HG03565 (cell line): ENCODE measurements at regions not wholly inside any gene's neighbourhood (a gene's known extent, or its start where the extent isn't known, plus 50 kb on each side); places are given as distances from the start of the nearest gene placed in this dataset.

Experiments
- ATAC-seq: cut with Tn5 transposase; IDR thresholded peaks from one replicate; pipeline ENCODE4 v1.9.1; 2021; ENCODE audit warnings: mild to moderate bottlenecking, moderate library complexity; ENCODE audit not compliant: unreplicated experiment

GRCh38 chr1:229991104-229991513 lies 75.9 kb upstream of the GALNT2 start:
- ATAC-seq, result no peak

- ATAC-seq, result no peak
These were observed 75.2 kb upstream of the GALNT2 start for GRCh38 chr1:229991724-229992333.

GRCh38 chr1:229993060-229993459 lies 74.0 kb upstream of the GALNT2 start:
- ATAC-seq, result no peak

- ATAC-seq, result no peak
These were observed 73.1 kb upstream of the GALNT2 start for GRCh38 chr1:229993894-229994293.

- ATAC-seq, result no peak
These were observed 67.9 kb upstream of the GALNT2 start for GRCh38 chr1:229999004-229999670.

- no peak for ATAC-seq
These were observed 66.4 kb upstream of the GALNT2 start for GRCh38 chr1:230000493-230001184.

- no peak for ATAC-seq
These were observed 64.8 kb upstream of the GALNT2 start for GRCh38 chr1:230002164-230002803.

- ATAC-seq, result no peak
These were observed 63.6 kb upstream of the GALNT2 start for GRCh38 chr1:230003409-230003808.

GRCh38 chr1:230005040-230005439 lies 62.0 kb upstream of the GALNT2 start:
- ATAC-seq, result no peak

GRCh38 chr1:230008721-230009120 lies 58.3 kb upstream of the GALNT2 start:
- ATAC-seq, result no peak

GRCh38 chr1:230009611-230010313 lies 57.3 kb upstream of the GALNT2 start:
- ATAC-seq, result no peak

GRCh38 chr1:230010603-230011332 lies 56.3 kb upstream of the GALNT2 start:
- ATAC-seq, result no peak

GRCh38 chr1:230011333-230012092 lies 55.5 kb upstream of the GALNT2 start:
- no peak for ATAC-seq

- no peak for ATAC-seq
These were observed 55.0 kb upstream of the GALNT2 start for GRCh38 chr1:230012093-230012393.

GRCh38 chr1:230012741-230013140 lies 54.3 kb upstream of the GALNT2 start:
- ATAC-seq, result no peak

- ATAC-seq, result no peak
These were observed 50.9 kb upstream of the GALNT2 start for GRCh38 chr1:230016159-230016558.
